Heart left ventricle (tissue), 16 donors: ENCODE measurements at regions not wholly inside any gene's neighbourhood (a gene's known extent, or its start where the extent isn't known, plus 50 kb on each side); places are given as distances from the start of the nearest gene placed in this dataset.

Experiments used
- ATAC-seq, 4 donors: fragments of 200-7000 bp; cut with Tn5 transposase; one replicate each; pipeline ENCODE4 v1.9.1; 2020 to 2022; ENCODE audit warnings: moderate library complexity in 4 of 4, mild to moderate bottlenecking in 3 of 4, moderate number of reproducible peaks in 1 of 4
- DNase-seq, 5 donors: peaks; one replicate each; pipeline ENCODE4 v3.0.0-alpha.2; 2020
- H3K27ac ChIP-seq, 12 donors: fragments of 200-600 bp; sonication (generic) in 4 of 12; one replicate each; pipeline versions ENCODE4 v1.5.0 to v1.8.0; 2016 to 2022; ENCODE audit warnings: mild to moderate bottlenecking in 2 of 12
- H3K27me3 ChIP-seq, 9 donors: fragments of 200-600 bp; sonication (generic) in 2 of 9; one replicate each; pipeline versions ENCODE4 v1.5.1 to v1.8.0; 2016 to 2022; ENCODE audit warnings: mild to moderate bottlenecking in 3 of 9
- H3K36me3 ChIP-seq, 9 donors: fragments of 200-600 bp; sonication (generic) in 2 of 9; one replicate each; pipeline versions ENCODE4 v1.5.0 to v1.8.0; 2018 to 2022; ENCODE audit warnings: mild to moderate bottlenecking in 2 of 9
- H3K4me1 ChIP-seq, 12 donors: fragments of 200-600 bp; sonication (generic) in 4 of 12; one replicate each; pipeline versions ENCODE4 v1.5.0 to v1.8.0; 2016 to 2022; ENCODE audit warnings: mild to moderate bottlenecking in 3 of 12
- H3K4me3 ChIP-seq, 12 donors: fragments of 200-600 bp; sonication (generic) in 4 of 12; one replicate each; pipeline versions ENCODE4 v1.5.0 to v1.8.0; 2017 to 2022; ENCODE audit warnings: mild to moderate bottlenecking in 9 of 12, moderate library complexity in 4 of 12
- H3K9me3 ChIP-seq, 12 donors: fragments of 200-600 bp; sonication (generic) in 4 of 12; one replicate each; pipeline versions ENCODE4 v1.5.0 to v1.8.0; 2016 to 2022; ENCODE audit warnings: mild to moderate bottlenecking in 1 of 12
- CTCF ChIP-seq, 12 donors: fragments of 200-600 bp; sonication (generic) in 4 of 12; IDR thresholded peaks; one replicate each; pipeline versions ENCODE4 v1.5.0 to v1.8.0; 2018 to 2022; ENCODE audit warnings: antibody characterized with exemption in 12 of 12, mild to moderate bottlenecking in 5 of 12
- POLR2A ChIP-seq, 2 donors: fragments of 450-650 bp; IDR thresholded peaks; one replicate each; pipeline ENCODE4 v1.6.1; 2017; ENCODE audit warnings: antibody characterized with exemption in 2 of 2, mild to moderate bottlenecking in 2 of 2, moderate library complexity in 2 of 2
- WGBS, 4 donors: extraction: QIAGEN DNeasy Blood & Tissue Kit in 2 of 4; methylation state at CpG; one replicate each; pipeline versions ENCODE4 v1.1.5 to v1.1.7; 2013 to 2018; 5-methylcytosine and 5-hydroxymethylcytosine counted together
- intact Hi-C, 10 donors: fragments of 100-400 bp; cut with DNase I; formaldehyde crosslinking; loops; one replicate each; pipeline versions ENCODE4 v1.11.1 to v1.14.2; 2022
- donor health status: ischemic (EF 13 %, LVEDD 7.1; RV severe dilation, severe dysfunction).
- donor health status: healthy with polysubstance abuse.
- donor health status: DM: no; HTN: yes; CAD: no.
- donor health status: DM: no; HTN: no; CAD: no.
- donor health status: ischemic (EF 25% LVEDD 6.9; RV normal size, moderate dysfunction).
- donor health status: ischemic (EF 25% LVEDD 5.7; RV mildly dilated, moderate dysfunction).
- donor health status: healthy.
- donor health status: DM: yes; HTN: yes; CAD: no.
- donor health status: ischemic (EF 35%, LVEDD 5.7; RV mildly dilated, moderate dysfunction).
- donor health status: nonischemic (EF 11% LVEDD 7.7; RV severe dilation, severe dysfunction).
- donor health status: DM: yes; HTN: yes; CAD: no.
- donor health status: PGD.
- donor health status: ischemic (EF 29% LVEDD 5.4; RV normal size, mild dysfunction).
- donor health status: nonischemic (EF 23%, LVEDD 6.1; RV moderate dilation, normal function).

GRCh38 chr3:64331605-64332004 lies 106.3 kb upstream of the PRICKLE2 start:
- H3K4me3 ChIP-seq = no peak overlapping the region
- intact Hi-C loops = no loop called here
- H3K27ac ChIP-seq = no peak overlapping the region
- WGBS, 4 donors = 89 to 95% (median 93%) methylated on average over 12 of the region's 12 CpGs
- no peaks in the 10 kb centered on the region for H3K27me3 ChIP-seq
- TF ChIP-seq CTCF (IDR thresholded peaks at IDR 0.05) = no peak
- no peak for TF ChIP-seq POLR2A (IDR thresholded peaks at IDR 0.05)
- no peaks in the 10 kb centered on the region for H3K9me3 ChIP-seq
- DNase-seq = no peak
- peaks cover 0 to 8% (median 0%) of the 10 kb centered on the region in 12 donors for H3K4me1 ChIP-seq
- no peak for ATAC-seq
- H3K36me3 ChIP-seq = no peaks in the 10 kb centered on the region

GRCh38 chr3:64329037-64329436 lies 103.8 kb upstream of the PRICKLE2 start:
- H3K4me1 ChIP-seq = peaks cover 0 to 9% (median 0%) of the 10 kb centered on the region in 12 donors
- 79 to 99% (median 90%) methylated on average over 3 of the region's 3 CpGs for WGBS, 4 donors
- DNase-seq (no peak), ATAC-seq (no peak)
- intact Hi-C loops = loop anchor here in 1 of 10 donors (10.0 kb wide), 1 partner anchor 64 kb away; no protein-coding TSS in a partner anchor
- TF ChIP-seq CTCF (IDR thresholded peaks at IDR 0.05) (peak in 1 of 12 donors; percentile 11), POLR2A (IDR thresholded peaks at IDR 0.05) (no peak)
- H3K27ac ChIP-seq = no peak overlapping the region
- no peak overlapping the region for H3K4me3 ChIP-seq
- H3K27me3 ChIP-seq = no peaks in the 10 kb centered on the region
- no peaks in the 10 kb centered on the region for H3K36me3 ChIP-seq
- no peaks in the 10 kb centered on the region for H3K9me3 ChIP-seq

GRCh38 chr3:64327100-64327804 lies 102.0 kb upstream of the PRICKLE2 start:
- Histone ChIP-seq H3K27me3 (no peaks in the 10 kb centered on the region), H3K36me3 (no peaks in the 10 kb centered on the region), H3K4me1 (peaks cover 0 to 9% (median 0%) of the 10 kb centered on the region in 12 donors), H3K4me3 (peak overlapping the region in 4 of 12 donors; percentile 3 to 27 (median 24)), H3K9me3 (no peaks in the 10 kb centered on the region), H3K27ac (peak overlapping the region; percentile 52 to 96 (median 86))
- DNase-seq (peak; percentile 71 to 84 (median 75)), ATAC-seq (peak; percentile 93 to 97 (median 96))
- WGBS, 4 donors = 48 to 67% (median 58%) methylated on average over 11 of the region's 11 CpGs
- TF ChIP-seq POLR2A (IDR thresholded peaks at IDR 0.05) (no peak), CTCF (IDR thresholded peaks at IDR 0.05) (no peak)
- intact Hi-C loops = loop anchor here in 1 of 10 donors (10.0 kb wide), 1 partner anchor 62 kb away; no protein-coding TSS in a partner anchor

- Histone ChIP-seq H3K4me3 (no peak overlapping the region), H3K4me1 (peaks cover 0 to 3% (median 0%) of the 10 kb centered on the region in 12 donors), H3K36me3 (no peaks in the 10 kb centered on the region), H3K9me3 (no peaks in the 10 kb centered on the region), H3K27ac (no peak overlapping the region), H3K27me3 (no peaks in the 10 kb centered on the region)
- no peak for DNase-seq
- 44 to 57% (median 49%) methylated on average over 1 of the region's 1 CpG for WGBS, 4 donors
- intact Hi-C loops = loop anchor here in 1 of 10 donors (10.0 kb wide), 1 partner anchor 57 kb away; no protein-coding TSS in a partner anchor
- TF ChIP-seq CTCF (IDR thresholded peaks at IDR 0.05) = no peak
- no peak for TF ChIP-seq POLR2A (IDR thresholded peaks at IDR 0.05)
- peak in 1 of 4 donors; percentile 52 for ATAC-seq
Observed at GRCh38 chr3:64321747-64322146, 96.5 kb upstream of the PRICKLE2 start.
